Thymus (tissue), 11 donors: ENCODE measurements at regions not wholly inside any gene's neighbourhood (a gene's known extent, or its start where the extent isn't known, plus 50 kb on each side); places are given as distances from the start of the nearest gene placed in this dataset.

Experiments used
- DNase-seq, 9 donors: peaks; one replicate each; pipeline ENCODE4 v3.0.0-alpha.2; 2013; ENCODE audit warnings: low spot score in 9 of 9, low read depth in 6 of 9, missing footprints in 1 of 9
- H3K27ac ChIP-seq, 2 donors: one replicate each; pipeline ENCODE4 v1.5.1; 2013; ENCODE audit warnings: control low read depth in 1 of 2, low read depth in 1 of 2, low read length in 1 of 2, mild to moderate bottlenecking in 1 of 2, moderate library complexity in 1 of 2
- H3K27me3 ChIP-seq, 2 donors: one replicate each; pipeline ENCODE4 v1.5.1; 2013; ENCODE audit warnings: low read length in 1 of 2; ENCODE audit not compliant: control insufficient read depth in 2 of 2, insufficient read depth in 1 of 2
- H3K36me3 ChIP-seq, 2 donors: one replicate each; pipeline ENCODE4 v1.5.1; 2013; ENCODE audit warnings: low read length in 1 of 2, mild to moderate bottlenecking in 1 of 2, moderate library complexity in 1 of 2; ENCODE audit not compliant: control insufficient read depth in 2 of 2, insufficient read depth in 2 of 2
- H3K4me1 ChIP-seq, 2 donors: one replicate each; pipeline ENCODE4 v1.5.1; 2013; ENCODE audit warnings: low read length in 2 of 2; ENCODE audit not compliant: control insufficient read depth in 2 of 2, insufficient read depth in 2 of 2
- H3K4me3 ChIP-seq, 2 donors: one replicate each; pipeline ENCODE4 v1.5.1; 2013; ENCODE audit warnings: low read length in 2 of 2, control low read depth in 1 of 2, mild to moderate bottlenecking in 1 of 2
- H3K9me3 ChIP-seq, 2 donors: one replicate each; pipeline ENCODE4 v1.5.1; 2013; ENCODE audit warnings: low read length in 1 of 2, mild to moderate bottlenecking in 1 of 2; ENCODE audit not compliant: control insufficient read depth in 2 of 2, insufficient read depth in 1 of 2
- WGBS: extraction: QIAGEN DNeasy Blood & Tissue Kit; methylation state at CpG from one replicate; pipeline ENCODE4 v1.1.7; 2013; 5-methylcytosine and 5-hydroxymethylcytosine counted together
- donor health status: healthy.

GRCh38 chr7:47648275-47648925 is 66.5 kb upstream of the TNS3 start:
- H3K36me3 ChIP-seq: no peaks in the 10 kb centered on the region
- no peak overlapping the region for H3K27ac ChIP-seq
- H3K4me1 ChIP-seq: peaks cover 7 to 15% of the 10 kb centered on the region in 2 donors
- no peak for DNase-seq
- WGBS: 68% methylated on average over 7 of the region's 7 CpGs
- H3K9me3 ChIP-seq: peaks cover 0 to 4% of the 10 kb centered on the region in 2 donors
- no peak overlapping the region for H3K4me3 ChIP-seq
- no peaks in the 10 kb centered on the region for H3K27me3 ChIP-seq

- H3K4me1 ChIP-seq: peaks cover 7 to 15% of the 10 kb centered on the region in 2 donors
- H3K9me3 ChIP-seq: peaks cover 0 to 4% of the 10 kb centered on the region in 2 donors
- no peak for DNase-seq
- 96% methylated on average over 2 of the region's 2 CpGs for WGBS
- no peak overlapping the region for H3K4me3 ChIP-seq
- no peaks in the 10 kb centered on the region for H3K36me3 ChIP-seq
- peak overlapping the region in 1 of 2 donors; percentile 88 for H3K27ac ChIP-seq
- no peaks in the 10 kb centered on the region for H3K27me3 ChIP-seq
Measured at GRCh38 chr7:47647918-47648250, 66.0 kb upstream of the TNS3 start.

GRCh38 chr7:47647181-47647917 is 65.4 kb upstream of the TNS3 start:
- H3K4me3 ChIP-seq: peak overlapping the region in 1 of 2 donors; percentile 4
- peaks cover 0 to 4% of the 10 kb centered on the region in 2 donors for H3K9me3 ChIP-seq
- 37% methylated on average over 9 of the region's 9 CpGs for WGBS
- H3K36me3 ChIP-seq: no peaks in the 10 kb centered on the region
- H3K27ac ChIP-seq: peak overlapping the region; percentile 82 to 88
- peak in 8 of 9 donors; percentile 20 to 81 (median 47) for DNase-seq
- no peaks in the 10 kb centered on the region for H3K27me3 ChIP-seq
- H3K4me1 ChIP-seq: peaks cover 7 to 15% of the 10 kb centered on the region in 2 donors

GRCh38 chr7:47643716-47644400 is 61.9 kb upstream of the TNS3 start:
- peaks cover 7 to 15% of the 10 kb centered on the region in 2 donors for H3K4me1 ChIP-seq
- H3K27me3 ChIP-seq: no peaks in the 10 kb centered on the region
- no peak for DNase-seq
- peaks cover 0 to 4% of the 10 kb centered on the region in 2 donors for H3K9me3 ChIP-seq
- H3K27ac ChIP-seq: no peak overlapping the region
- no peak overlapping the region for H3K4me3 ChIP-seq
- 94% methylated on average over 4 of the region's 4 CpGs for WGBS
- no peaks in the 10 kb centered on the region for H3K36me3 ChIP-seq

GRCh38 chr7:47640265-47640664 is 58.4 kb upstream of the TNS3 start:
- WGBS: 94% methylated on average over 8 of the region's 8 CpGs
- peaks cover 0 to 4% of the 10 kb centered on the region in 2 donors for H3K9me3 ChIP-seq
- H3K4me3 ChIP-seq: no peak overlapping the region
- no peak overlapping the region for H3K27ac ChIP-seq
- no peaks in the 10 kb centered on the region for H3K27me3 ChIP-seq
- no peak for DNase-seq
- no peaks in the 10 kb centered on the region for H3K36me3 ChIP-seq
- peaks cover 0 to 12% of the 10 kb centered on the region in 2 donors for H3K4me1 ChIP-seq

GRCh38 chr7:47639495-47640110 is 57.7 kb upstream of the TNS3 start:
- H3K27ac ChIP-seq: no peak overlapping the region
- no peak for DNase-seq
- 96% methylated on average over 3 of the region's 3 CpGs for WGBS
- peaks cover 0 to 4% of the 10 kb centered on the region in 2 donors for H3K9me3 ChIP-seq
- no peaks in the 10 kb centered on the region for H3K27me3 ChIP-seq
- no peaks in the 10 kb centered on the region for H3K36me3 ChIP-seq
- no peak overlapping the region for H3K4me3 ChIP-seq
- peaks cover 0 to 12% of the 10 kb centered on the region in 2 donors for H3K4me1 ChIP-seq

- Histone ChIP-seq H3K9me3 (no peaks in the 10 kb centered on the region), H3K27me3 (no peaks in the 10 kb centered on the region), H3K36me3 (no peaks in the 10 kb centered on the region), H3K4me3 (no peak overlapping the region), H3K27ac (no peak overlapping the region), H3K4me1 (peaks cover 0 to 13% of the 10 kb centered on the region in 2 donors)
- no peak for DNase-seq
- WGBS: 92% methylated on average over 14 of the region's 14 CpGs
Measured at GRCh38 chr7:47638679-47639315, 56.9 kb upstream of the TNS3 start.

- Histone ChIP-seq H3K27ac (peak overlapping the region in 1 of 2 donors; percentile 70), H3K27me3 (no peaks in the 10 kb centered on the region)
- DNase-seq: no peak
Measured at GRCh38 chr7:47636433-47637175, 54.7 kb upstream of the TNS3 start.

More at GRCh38 chr7:47636433-47637175, 54.7 kb upstream of the TNS3 start:
- no peak overlapping the region for H3K4me3 ChIP-seq
- H3K9me3 ChIP-seq: no peaks in the 10 kb centered on the region
- 82% methylated on average over 20 of the region's 20 CpGs for WGBS
- peaks cover 0 to 13% of the 10 kb centered on the region in 2 donors for H3K4me1 ChIP-seq
- no peaks in the 10 kb centered on the region for H3K36me3 ChIP-seq
